ENCODE measurements at regions not wholly inside any gene's neighbourhood (a gene's known extent, or its start where the extent isn't known, plus 50 kb on each side); places are given as distances from the start of the nearest gene placed in this dataset.

DNA sequence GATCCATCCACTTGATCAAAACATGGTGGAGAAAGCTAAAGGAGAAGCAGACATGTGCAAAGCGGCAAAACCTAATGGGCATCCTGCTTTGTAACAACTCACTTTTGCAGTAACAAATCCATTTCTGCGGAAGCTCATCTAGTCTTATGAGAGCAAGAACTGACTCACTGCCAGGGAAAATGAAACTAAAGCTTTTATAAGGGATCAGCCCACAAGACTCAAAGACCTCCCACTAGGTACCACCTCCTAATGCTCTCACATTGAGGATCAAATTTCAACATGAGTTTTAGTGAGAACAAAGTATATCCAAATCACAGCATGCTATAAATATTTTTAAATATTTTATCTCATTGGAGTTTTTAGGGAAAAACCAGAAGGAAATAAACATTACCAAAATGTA is 120.1 kb upstream of the GNAI1 start:
- ChIA-PET CTCF (interaction anchor here (0.6 kb wide), 1 partner anchor 839 kb away, joined by 3 read pairs; no protein-coding TSS in a partner anchor), POLR2A (no interaction called here), SMC1A (ENCODE audit: uncharacterized antibody, unreplicated experiment) (no interaction called here), RAD21 (ENCODE audit: unreplicated experiment) (no interaction called here)
- Histone ChIP-seq H3K9me3 (replicated peaks; ENCODE audit: control insufficient read depth, insufficient read depth, low read length) (no peaks in the 10 kb centered on the region), H4K20me1 (ENCODE audit: control insufficient read depth, insufficient read depth) (no peaks in the 10 kb centered on the region), H3K4me3 (no peak overlapping the region), H3K27ac (ENCODE audit: control insufficient read depth, insufficient read depth) (no peak overlapping the region), H3K79me2 (ENCODE audit: control insufficient read depth, insufficient read depth, low read length) (no peaks in the 10 kb centered on the region), H3K9ac (ENCODE audit: control insufficient read depth, insufficient read depth, low read length) (no peak overlapping the region), H3K27me3 (replicated peaks in 1 of 2; ENCODE audit: control insufficient read depth in 2 of 2, insufficient read depth in 2 of 2, low read length in 1 of 2) (no peaks in the 10 kb centered on the region), H2AFZ (ENCODE audit: control insufficient read depth, low read depth, low read length) (no peak overlapping the region), H3K4me2 (ENCODE audit: control insufficient read depth, insufficient read depth) (no peak overlapping the region), H3K4me1 (ENCODE audit: control insufficient read depth, insufficient read depth, low read length) (no peaks in the 10 kb centered on the region), H3K36me3 (ENCODE audit: control insufficient read depth in 2 of 2, insufficient read depth in 2 of 2, low read length in 1 of 2) (no peaks in the 10 kb centered on the region)
- WGBS (ENCODE audit: insufficient coverage, insufficient replicate concordance, low lambda C conversion rate, missing lambda C conversion rate), result 49% methylated on average over 2 of the region's 2 CpGs
- ATAC-seq (peak; percentile 66), FAIRE-seq (no peak), DNase-seq (ENCODE audit: low read depth, low spot score) (no peak)
- intact Hi-C loops (cut with micrococcal nuclease; ENCODE audit: unreplicated experiment), result no loop called here
- BruUV-seq (replicated peaks), result no TSS peak
- no peak for TF ChIP-seq CBX5 (IDR thresholded peaks at IDR 0.05; ENCODE audit: low read depth)
- TF ChIP-seq, protein P1, sequence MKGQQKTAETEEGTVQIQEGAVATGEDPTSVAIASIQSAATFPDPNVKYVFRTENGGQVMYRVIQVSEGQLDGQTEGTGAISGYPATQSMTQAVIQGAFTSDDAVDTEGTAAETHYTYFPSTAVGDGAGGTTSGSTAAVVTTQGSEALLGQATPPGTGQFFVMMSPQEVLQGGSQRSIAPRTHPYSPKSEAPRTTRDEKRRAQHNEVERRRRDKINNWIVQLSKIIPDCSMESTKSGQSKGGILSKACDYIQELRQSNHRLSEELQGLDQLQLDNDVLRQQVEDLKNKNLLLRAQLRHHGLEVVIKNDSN (IDR thresholded peaks at IDR 0.05; ENCODE audit: borderline replicate concordance, extremely low read length, insufficient read depth, low read depth, low read length), result no peak
- TF ChIP-seq ATF7 (IDR thresholded peaks at IDR 0.05; ENCODE audit: low read depth), result no peak
- TF ChIP-seq, protein P2, sequence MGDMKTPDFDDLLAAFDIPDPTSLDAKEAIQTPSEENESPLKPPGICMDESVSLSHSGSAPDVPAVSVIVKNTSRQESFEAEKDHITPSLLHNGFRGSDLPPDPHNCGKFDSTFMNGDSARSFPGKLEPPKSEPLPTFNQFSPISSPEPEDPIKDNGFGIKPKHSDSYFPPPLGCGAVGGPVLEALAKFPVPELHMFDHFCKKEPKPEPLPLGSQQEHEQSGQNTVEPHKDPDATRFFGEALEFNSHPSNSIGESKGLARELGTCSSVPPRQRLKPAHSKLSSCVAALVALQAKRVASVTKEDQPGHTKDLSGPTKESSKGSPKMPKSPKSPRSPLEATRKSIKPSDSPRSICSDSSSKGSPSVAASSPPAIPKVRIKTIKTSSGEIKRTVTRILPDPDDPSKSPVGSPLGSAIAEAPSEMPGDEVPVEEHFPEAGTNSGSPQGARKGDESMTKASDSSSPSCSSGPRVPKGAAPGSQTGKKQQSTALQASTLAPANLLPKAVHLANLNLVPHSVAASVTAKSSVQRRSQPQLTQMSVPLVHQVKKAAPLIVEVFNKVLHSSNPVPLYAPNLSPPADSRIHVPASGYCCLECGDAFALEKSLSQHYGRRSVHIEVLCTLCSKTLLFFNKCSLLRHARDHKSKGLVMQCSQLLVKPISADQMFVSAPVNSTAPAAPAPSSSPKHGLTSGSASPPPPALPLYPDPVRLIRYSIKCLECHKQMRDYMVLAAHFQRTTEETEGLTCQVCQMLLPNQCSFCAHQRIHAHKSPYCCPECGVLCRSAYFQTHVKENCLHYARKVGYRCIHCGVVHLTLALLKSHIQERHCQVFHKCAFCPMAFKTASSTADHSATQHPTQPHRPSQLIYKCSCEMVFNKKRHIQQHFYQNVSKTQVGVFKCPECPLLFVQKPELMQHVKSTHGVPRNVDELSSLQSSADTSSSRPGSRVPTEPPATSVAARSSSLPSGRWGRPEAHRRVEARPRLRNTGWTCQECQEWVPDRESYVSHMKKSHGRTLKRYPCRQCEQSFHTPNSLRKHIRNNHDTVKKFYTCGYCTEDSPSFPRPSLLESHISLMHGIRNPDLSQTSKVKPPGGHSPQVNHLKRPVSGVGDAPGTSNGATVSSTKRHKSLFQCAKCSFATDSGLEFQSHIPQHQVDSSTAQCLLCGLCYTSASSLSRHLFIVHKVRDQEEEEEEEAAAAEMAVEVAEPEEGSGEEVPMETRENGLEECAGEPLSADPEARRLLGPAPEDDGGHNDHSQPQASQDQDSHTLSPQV (IDR thresholded peaks at IDR 0.05), result no peak
- no peak for TF ChIP-seq BCL11A (IDR thresholded peaks at IDR 0.05; ENCODE audit: low read depth, low read length)
- TF ChIP-seq SUZ12 (IDR thresholded peaks at IDR 0.05; ENCODE audit: unreplicated experiment), result no peak
- TF ChIP-seq MEF2B (IDR thresholded peaks at IDR 0.05; ENCODE audit: partially characterized antibody, poor library complexity, severe bottlenecking), result no peak
- no peak for TF ChIP-seq WRNIP1 (IDR thresholded peaks at IDR 0.05; ENCODE audit: borderline replicate concordance, low read depth, low read length)
- TF ChIP-seq, protein P3, sequence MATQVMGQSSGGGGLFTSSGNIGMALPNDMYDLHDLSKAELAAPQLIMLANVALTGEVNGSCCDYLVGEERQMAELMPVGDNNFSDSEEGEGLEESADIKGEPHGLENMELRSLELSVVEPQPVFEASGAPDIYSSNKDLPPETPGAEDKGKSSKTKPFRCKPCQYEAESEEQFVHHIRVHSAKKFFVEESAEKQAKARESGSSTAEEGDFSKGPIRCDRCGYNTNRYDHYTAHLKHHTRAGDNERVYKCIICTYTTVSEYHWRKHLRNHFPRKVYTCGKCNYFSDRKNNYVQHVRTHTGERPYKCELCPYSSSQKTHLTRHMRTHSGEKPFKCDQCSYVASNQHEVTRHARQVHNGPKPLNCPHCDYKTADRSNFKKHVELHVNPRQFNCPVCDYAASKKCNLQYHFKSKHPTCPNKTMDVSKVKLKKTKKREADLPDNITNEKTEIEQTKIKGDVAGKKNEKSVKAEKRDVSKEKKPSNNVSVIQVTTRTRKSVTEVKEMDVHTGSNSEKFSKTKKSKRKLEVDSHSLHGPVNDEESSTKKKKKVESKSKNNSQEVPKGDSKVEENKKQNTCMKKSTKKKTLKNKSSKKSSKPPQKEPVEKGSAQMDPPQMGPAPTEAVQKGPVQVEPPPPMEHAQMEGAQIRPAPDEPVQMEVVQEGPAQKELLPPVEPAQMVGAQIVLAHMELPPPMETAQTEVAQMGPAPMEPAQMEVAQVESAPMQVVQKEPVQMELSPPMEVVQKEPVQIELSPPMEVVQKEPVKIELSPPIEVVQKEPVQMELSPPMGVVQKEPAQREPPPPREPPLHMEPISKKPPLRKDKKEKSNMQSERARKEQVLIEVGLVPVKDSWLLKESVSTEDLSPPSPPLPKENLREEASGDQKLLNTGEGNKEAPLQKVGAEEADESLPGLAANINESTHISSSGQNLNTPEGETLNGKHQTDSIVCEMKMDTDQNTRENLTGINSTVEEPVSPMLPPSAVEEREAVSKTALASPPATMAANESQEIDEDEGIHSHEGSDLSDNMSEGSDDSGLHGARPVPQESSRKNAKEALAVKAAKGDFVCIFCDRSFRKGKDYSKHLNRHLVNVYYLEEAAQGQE (IDR thresholded peaks at IDR 0.05; ENCODE audit: low read depth, low read length), result no peak
- TF ChIP-seq CBX3 (IDR thresholded peaks at IDR 0.05; ENCODE audit: borderline replicate concordance, low read depth), result no peak
- TF ChIP-seq, protein P4, sequence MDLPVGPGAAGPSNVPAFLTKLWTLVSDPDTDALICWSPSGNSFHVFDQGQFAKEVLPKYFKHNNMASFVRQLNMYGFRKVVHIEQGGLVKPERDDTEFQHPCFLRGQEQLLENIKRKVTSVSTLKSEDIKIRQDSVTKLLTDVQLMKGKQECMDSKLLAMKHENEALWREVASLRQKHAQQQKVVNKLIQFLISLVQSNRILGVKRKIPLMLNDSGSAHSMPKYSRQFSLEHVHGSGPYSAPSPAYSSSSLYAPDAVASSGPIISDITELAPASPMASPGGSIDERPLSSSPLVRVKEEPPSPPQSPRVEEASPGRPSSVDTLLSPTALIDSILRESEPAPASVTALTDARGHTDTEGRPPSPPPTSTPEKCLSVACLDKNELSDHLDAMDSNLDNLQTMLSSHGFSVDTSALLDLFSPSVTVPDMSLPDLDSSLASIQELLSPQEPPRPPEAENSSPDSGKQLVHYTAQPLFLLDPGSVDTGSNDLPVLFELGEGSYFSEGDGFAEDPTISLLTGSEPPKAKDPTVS (IDR thresholded peaks at IDR 0.05; ENCODE audit: low read depth, low read length), result no peak
- in situ Hi-C loops (cut with MboI), result loop anchor here (25.0 kb wide), 1 partner anchor 727 kb away; no protein-coding TSS in a partner anchor
